H1 (cell line): ENCODE measurements at regions not wholly inside any gene's neighbourhood (a gene's known extent, or its start where the extent isn't known, plus 50 kb on each side); places are given as distances from the start of the nearest gene placed in this dataset.

Experiments used
- CTCF ChIA-PET: fragments of 300-600 bp; sonication (Branson Sonifier 250); formaldehyde crosslinking; loops from one replicate; lab custom pipeline; 2021; ENCODE audit not compliant: partially characterized antibody; lab: Charles Lee
- POLR2A ChIA-PET: fragments of 300-600 bp; sonication (Branson Sonifier 250); formaldehyde crosslinking; loops from one replicate; lab custom pipeline; 2021; ENCODE audit warnings: inconsistent platforms; ENCODE audit not compliant: partially characterized antibody; lab: Charles Lee
- DNase-seq, 2 experiments: peaks; one replicate each; pipeline versions ENCODE4 v3.0.0 to v3.0.0-alpha.2; 2010 to 2022; ENCODE audit warnings: low spot score in 2 of 2, low read depth in 1 of 2, mixed read lengths in 1 of 2
- FAIRE-seq: peaks from 2 replicates; lab custom pipeline; 2011; peaks lifted over from hg19 to GRCh38; lab: Jason Lieb, UNC
- H2AFZ ChIP-seq: 2 replicates; pipeline ENCODE4 v1.8.1; 2012; ENCODE audit warnings: low read length, inconsistent platforms
- H2AK5ac ChIP-seq: 2 replicates; pipeline ENCODE4 v1.6.1; 2013; ENCODE audit warnings: low read depth, low read length
- H2BK120ac ChIP-seq: replicated peaks from 2 replicates; pipeline ENCODE3; 2013; ENCODE audit warnings: low read depth, low read length, inconsistent platforms
- H2BK12ac ChIP-seq: 2 replicates; pipeline ENCODE4 v1.6.1; 2013; ENCODE audit warnings: low read depth, low read length
- H2BK15ac ChIP-seq: 2 replicates; pipeline ENCODE4 v1.6.1; 2013; ENCODE audit warnings: low read length
- H2BK20ac ChIP-seq: 2 replicates; pipeline ENCODE4 v1.6.1; 2013; ENCODE audit warnings: low read length
- H2BK5ac ChIP-seq: 2 replicates; pipeline ENCODE4 v1.6.1; 2013; ENCODE audit warnings: low read depth, low read length
- H3K14ac ChIP-seq: 2 replicates; pipeline ENCODE4 v1.6.1; 2013; ENCODE audit warnings: inconsistent platforms; ENCODE audit not compliant: insufficient read length
- H3K18ac ChIP-seq: 2 replicates; pipeline ENCODE4 v1.6.1; 2013; ENCODE audit warnings: low read length; ENCODE audit errors: extremely low read depth
- H3K23ac ChIP-seq: 2 replicates; pipeline ENCODE4 v1.6.1; 2013; ENCODE audit warnings: inconsistent platforms; ENCODE audit not compliant: insufficient read length
- H3K23me2 ChIP-seq: 2 replicates; pipeline ENCODE4 v1.6.1; 2013; ENCODE audit warnings: low read depth, low read length
- H3K27ac ChIP-seq: 2 replicates; pipeline ENCODE4 v1.6.1; 2011; ENCODE audit warnings: low read depth, low read length, inconsistent platforms
- H3K27me3 ChIP-seq, 4 experiments: replicated peaks in 1 of 4; 1 replicate in 1 of 4; 2 replicates in 3 of 4; pipeline versions ENCODE4 v1.6.1 to v1.8.1; 2011 to 2013; ENCODE audit warnings: low read length in 3 of 4, mild to moderate bottlenecking in 3 of 4, inconsistent platforms in 2 of 4, mixed read lengths in 2 of 4, moderate library complexity in 1 of 4; ENCODE audit not compliant: control insufficient read depth in 3 of 4, insufficient read depth in 3 of 4; ENCODE audit errors: extremely low read depth in 1 of 4
- H3K36me3 ChIP-seq, 4 experiments: 2 replicates each; pipeline versions ENCODE4 v1.6.1 to v1.8.1; 2011 to 2013; ENCODE audit warnings: mild to moderate bottlenecking in 4 of 4, low read length in 3 of 4, moderate library complexity in 2 of 4, control low read depth in 1 of 4, inconsistent platforms in 1 of 4; ENCODE audit not compliant: insufficient read depth in 4 of 4, control insufficient read depth in 2 of 4
- H3K4ac ChIP-seq: replicated peaks from 2 replicates; pipeline ENCODE3; 2013; ENCODE audit warnings: low read length, low read depth, mixed read lengths, inconsistent platforms; ENCODE audit not compliant: insufficient read length
- H3K4me1 ChIP-seq, 4 experiments: replicated peaks in 1 of 4; 1 replicate in 1 of 4; 2 replicates in 3 of 4; pipeline versions ENCODE4 v1.6.1 to v1.8.1; 2011 to 2013; ENCODE audit warnings: low read length in 3 of 4, inconsistent platforms in 2 of 4, mixed read lengths in 1 of 4; ENCODE audit not compliant: insufficient read depth in 4 of 4, control insufficient read depth in 3 of 4
- H3K4me2 ChIP-seq, 2 experiments: 2 replicates each; pipeline versions ENCODE4 v1.6.1 to v1.8.1; 2011 to 2013; ENCODE audit warnings: low read depth in 2 of 2, low read length in 2 of 2, control low read depth in 1 of 2, inconsistent platforms in 1 of 2, mild to moderate bottlenecking in 1 of 2; ENCODE audit not compliant: insufficient read depth in 1 of 2
- H3K4me3 ChIP-seq, 4 experiments: fragments of 200-600, 300-600 bp in 1 of 4; sonication (generic), shearing (Covaris generic), sonication (Bioruptor Twin) in 1 of 4; 2 replicates each; pipeline versions ENCODE4 v1.5.1 to v1.8.1; 2011 to 2016; ENCODE audit warnings: low read length in 4 of 4, low read depth in 3 of 4, control low read depth in 2 of 4, inconsistent platforms in 2 of 4, mild to moderate bottlenecking in 2 of 4, mixed read lengths in 1 of 4, moderate library complexity in 1 of 4; ENCODE audit not compliant: insufficient read depth in 2 of 4; ENCODE audit errors: extremely low read depth in 1 of 4
- H3K56ac ChIP-seq: replicated peaks from 2 replicates; pipeline ENCODE3; 2013; ENCODE audit warnings: low read depth, mild to moderate bottlenecking, mixed read lengths, low read length, inconsistent platforms; ENCODE audit not compliant: insufficient read length
- H3K79me1 ChIP-seq: 2 replicates; pipeline ENCODE4 v1.6.1; 2013; ENCODE audit warnings: low read depth, low read length, control low read depth
- H3K79me2 ChIP-seq, 2 experiments: 2 replicates each; pipeline versions ENCODE4 v1.6.1 to v1.8.1; 2012 to 2013; ENCODE audit warnings: low read length in 2 of 2, mild to moderate bottlenecking in 2 of 2, inconsistent platforms in 1 of 2; ENCODE audit not compliant: insufficient read depth in 2 of 2, control insufficient read depth in 1 of 2
- H3K9ac ChIP-seq, 4 experiments: replicated peaks in 1 of 4; 1 replicate in 1 of 4; 2 replicates in 3 of 4; pipeline versions ENCODE4 v1.6.1 to v1.8.1; 2011 to 2013; ENCODE audit warnings: low read depth in 3 of 4, low read length in 3 of 4, control low read depth in 2 of 4, mild to moderate bottlenecking in 2 of 4, moderate library complexity in 2 of 4, inconsistent platforms in 1 of 4; ENCODE audit errors: extremely low read depth in 1 of 4
- H3K9me3 ChIP-seq, 2 experiments: 2 replicates each; pipeline versions ENCODE4 v1.6.1 to v1.8.1; 2012 to 2013; ENCODE audit warnings: mild to moderate bottlenecking in 2 of 2, moderate library complexity in 2 of 2, control low read depth in 1 of 2, inconsistent platforms in 1 of 2, low read depth in 1 of 2, low read length in 1 of 2, mixed read lengths in 1 of 2; ENCODE audit not compliant: insufficient read depth in 2 of 2
- H4K20me1 ChIP-seq, 2 experiments: replicated peaks in 1 of 2; 2 replicates each; pipeline versions ENCODE3 to v1.8.1; 2011 to 2013; ENCODE audit warnings: inconsistent platforms in 2 of 2, low read length in 2 of 2, mild to moderate bottlenecking in 1 of 2; ENCODE audit not compliant: insufficient read depth in 2 of 2, control insufficient read depth in 1 of 2
- H4K5ac ChIP-seq: 2 replicates; pipeline ENCODE4 v1.6.1; 2013; ENCODE audit warnings: low read length, low read depth, mixed read lengths, inconsistent platforms; ENCODE audit not compliant: insufficient read length
- H4K8ac ChIP-seq: 2 replicates; pipeline ENCODE4 v1.8.0; 2013; ENCODE audit warnings: mild to moderate bottlenecking, moderate library complexity, low read length, inconsistent platforms; ENCODE audit not compliant: insufficient read depth; ENCODE audit errors: extremely low read depth
- H4K91ac ChIP-seq: replicated peaks from 2 replicates; pipeline ENCODE3; 2013; ENCODE audit warnings: low read length, mixed read lengths, inconsistent platforms; ENCODE audit not compliant: insufficient read length
- FOSL1 ChIP-seq: IDR thresholded peaks from 2 replicates; pipeline ENCODE4 v1.6.1; 2011; ENCODE audit warnings: mild to moderate bottlenecking, low read depth, low read length, moderate library complexity; ENCODE audit not compliant: insufficient read depth
- GABPA ChIP-seq: IDR thresholded peaks from 2 replicates; pipeline ENCODE4 v1.6.1; 2011; ENCODE audit warnings: mild to moderate bottlenecking, low read length, moderate library complexity, borderline replicate concordance; ENCODE audit not compliant: insufficient read depth
- RBBP5 ChIP-seq: IDR thresholded peaks from 2 replicates; pipeline ENCODE4 v1.7.1; 2012; ENCODE audit warnings: low read depth, mild to moderate bottlenecking, inconsistent platforms, low read length, moderate library complexity, borderline replicate concordance
- RXRA ChIP-seq: IDR thresholded peaks from 2 replicates; pipeline ENCODE4 v1.6.1; 2011; ENCODE audit warnings: low read depth, mild to moderate bottlenecking, low read length, moderate library complexity; ENCODE audit not compliant: insufficient read depth
- SIRT6 ChIP-seq: IDR thresholded peaks from one replicate; pipeline ENCODE4 v1.7.1; 2012; ENCODE audit warnings: low read length, inconsistent platforms
- TAF1 ChIP-seq: IDR thresholded peaks from 2 replicates; pipeline ENCODE4 v1.6.1; 2011; ENCODE audit warnings: mild to moderate bottlenecking, low read depth, low read length
- WGBS, 2 experiments: shearing (Covaris generic) in 1 of 2; methylation state at CpG; one replicate each; pipeline versions ENCODE4 v1.1.6 to v1.1.7; 2013 to 2015; ENCODE audit warnings: low lambda C conversion rate in 2 of 2, mixed read lengths in 2 of 2, inconsistent platforms in 1 of 2, low coverage in 1 of 2, missing lambda C conversion rate in 1 of 2; ENCODE audit not compliant: insufficient replicate concordance in 2 of 2, insufficient coverage in 1 of 2, insufficient read length in 1 of 2; ENCODE audit errors: extremely low coverage in 1 of 2, missing lambda C conversion rate in 1 of 2; 5-methylcytosine and 5-hydroxymethylcytosine counted together

DNA sequence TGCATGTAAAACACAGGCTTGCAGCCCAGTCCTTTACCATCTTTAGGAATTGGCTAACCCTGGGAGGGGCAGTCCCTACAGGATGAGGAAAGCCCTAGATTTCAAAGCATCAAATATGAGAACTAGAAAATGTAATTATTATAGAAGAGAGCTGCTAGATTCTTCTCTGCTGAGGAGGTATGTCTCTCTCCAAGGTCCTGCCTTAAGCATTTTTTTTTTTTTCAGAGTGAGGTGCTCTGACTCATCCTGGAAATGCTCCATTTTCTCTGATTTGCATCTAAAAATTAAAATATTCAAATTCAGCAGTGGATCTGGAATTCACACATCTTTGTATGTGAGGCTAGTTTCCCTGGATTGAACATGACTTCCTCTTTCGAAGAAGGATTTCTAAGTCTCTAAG lies 149.8 kb downstream of the ZNF648 start:
- H2BK120ac ChIP-seq: no peak overlapping the region
- TF ChIP-seq RBBP5: no peak
- no peak for TF ChIP-seq GABPA
- TF ChIP-seq TAF1: no peak
- TF ChIP-seq SIRT6: no peak
- no peak for TF ChIP-seq FOSL1
- no peak for TF ChIP-seq RXRA
- H3K23ac ChIP-seq: no peak overlapping the region
- H2BK20ac ChIP-seq: no peak overlapping the region
- H3K56ac ChIP-seq: no peak overlapping the region
- no peaks in the 10 kb centered on the region for H3K27me3 ChIP-seq
- H3K4me2 ChIP-seq: no peak overlapping the region
- H3K4me1 ChIP-seq: no peaks in the 10 kb centered on the region
- H3K14ac ChIP-seq: no peak overlapping the region
- H2BK5ac ChIP-seq: no peak overlapping the region
- H3K36me3 ChIP-seq: no peaks in the 10 kb centered on the region
- no peak overlapping the region for H4K91ac ChIP-seq
- DNase-seq (no peak), FAIRE-seq (no peak)
- peaks cover 2% of the 10 kb centered on the region; the same call in 1 of the 2 replicates for H3K79me1 ChIP-seq
- no peak overlapping the region for H2AFZ ChIP-seq
- no peak overlapping the region for H3K4ac ChIP-seq
- H3K79me2 ChIP-seq: no peaks in the 10 kb centered on the region
- H3K4me3 ChIP-seq: no peak overlapping the region
- no peak overlapping the region for H2BK15ac ChIP-seq
- POLR2A ChIA-PET: no interaction called here
- no peak overlapping the region for H4K8ac ChIP-seq
- H3K27ac ChIP-seq: no peak overlapping the region
- 89% methylated on average over 1 of the region's 1 CpG; no CpG with 5 or more reads in 1 of the 2 experiments for WGBS, 2 experiments
- no peaks in the 10 kb centered on the region for H3K9me3 ChIP-seq
- no peak overlapping the region for H2BK12ac ChIP-seq
- no peak overlapping the region for H2AK5ac ChIP-seq
- H4K5ac ChIP-seq: no peak overlapping the region
- CTCF ChIA-PET: interaction anchor here (0.6 to 1.4 kb wide), 7 partner anchors 11 to 211 kb away, joined by 3 to 5 read pairs (median 3); no protein-coding TSS in a partner anchor
- no peak overlapping the region for H3K18ac ChIP-seq
- H3K9ac ChIP-seq: no peak overlapping the region
- H4K20me1 ChIP-seq: no peaks in the 10 kb centered on the region
- no peaks in the 10 kb centered on the region for H3K23me2 ChIP-seq
